Hematopoietic multipotent progenitor cell treated with erythropoietin and hydrocortisone succinate and interleukin-3 and kit ligand, for 4 days (in vitro differentiated cells): ENCODE measurements at regions not wholly inside any gene's neighbourhood (a gene's known extent, or its start where the extent isn't known, plus 50 kb on each side); places are given as distances from the start of the nearest gene placed in this dataset.

Experiments used
- DNase-seq: peaks from one replicate; pipeline ENCODE4 v3.0.0-alpha.2; 2015

DNA sequence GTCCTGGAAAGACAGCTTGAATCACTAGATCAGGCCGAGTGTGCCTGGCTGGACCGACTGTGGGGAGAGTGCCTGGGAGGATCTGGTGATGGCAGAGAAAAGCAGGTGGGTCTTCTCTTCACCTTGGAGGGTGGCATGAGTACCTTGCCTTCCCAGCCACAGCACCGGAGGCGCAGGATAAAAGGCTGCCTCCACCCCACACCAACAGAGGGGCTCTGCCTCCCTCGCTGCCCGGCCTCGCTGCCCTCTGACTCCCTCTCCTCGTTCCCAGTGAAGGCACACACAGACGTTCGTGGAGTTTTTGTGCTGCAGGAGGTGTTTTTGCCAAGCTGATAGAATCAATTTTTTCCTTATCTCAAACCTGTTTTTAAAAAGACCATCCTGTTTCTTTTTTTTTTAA is 71.4 kb upstream of the HAAO start:
- DNase-seq: no peak

- DNase-seq: no peak
These were observed 70.9 kb upstream of the HAAO start for GRCh38 chr2:42863320-42863719.

DNA sequence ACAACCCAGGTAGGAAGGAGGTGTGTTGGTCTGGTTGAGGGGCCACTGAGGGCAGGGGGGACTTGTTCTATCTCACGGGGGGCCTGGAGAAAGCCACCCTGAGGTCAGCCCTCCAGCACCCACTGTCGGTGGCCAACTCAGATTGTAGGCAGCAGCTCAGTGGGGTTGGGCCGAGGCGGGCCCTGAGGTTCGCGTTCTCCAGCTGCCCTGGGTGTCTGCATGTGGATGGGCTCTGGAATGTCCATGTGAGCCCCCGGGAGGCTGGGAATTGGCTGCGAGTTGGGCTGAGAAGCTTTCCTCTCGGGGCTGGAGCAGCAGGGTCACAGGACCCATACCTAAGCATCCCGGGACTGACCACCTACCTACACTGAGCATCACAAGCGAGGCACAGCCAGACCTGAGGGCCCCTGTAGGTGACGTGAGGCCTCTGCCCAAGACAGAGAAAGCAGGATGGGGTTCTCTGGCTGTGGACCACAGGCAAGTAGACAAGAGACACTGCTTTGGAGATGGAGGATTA is 70.3 kb upstream of the HAAO start:
- no peak for DNase-seq

DNA sequence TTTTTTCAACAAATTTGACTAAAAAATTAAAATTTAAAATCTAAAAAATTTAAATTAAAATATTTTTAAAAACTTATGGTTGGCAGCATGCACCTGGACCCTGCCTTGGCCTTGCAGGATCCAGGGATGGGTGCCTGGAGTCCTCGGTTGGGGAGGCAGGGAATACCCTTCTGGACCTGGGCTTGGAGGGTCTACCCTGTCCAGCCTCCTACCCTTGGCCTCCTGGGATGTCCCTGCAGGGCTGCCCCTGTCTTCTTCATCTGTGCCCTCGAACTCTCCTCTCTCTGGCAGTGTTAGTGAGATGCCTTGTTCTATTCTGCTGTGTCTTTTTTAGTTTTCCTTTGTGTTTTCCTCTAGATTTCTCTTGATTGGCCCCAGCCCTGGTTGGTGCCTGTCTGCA is 68.9 kb upstream of the HAAO start:
- DNase-seq: no peak

DNA sequence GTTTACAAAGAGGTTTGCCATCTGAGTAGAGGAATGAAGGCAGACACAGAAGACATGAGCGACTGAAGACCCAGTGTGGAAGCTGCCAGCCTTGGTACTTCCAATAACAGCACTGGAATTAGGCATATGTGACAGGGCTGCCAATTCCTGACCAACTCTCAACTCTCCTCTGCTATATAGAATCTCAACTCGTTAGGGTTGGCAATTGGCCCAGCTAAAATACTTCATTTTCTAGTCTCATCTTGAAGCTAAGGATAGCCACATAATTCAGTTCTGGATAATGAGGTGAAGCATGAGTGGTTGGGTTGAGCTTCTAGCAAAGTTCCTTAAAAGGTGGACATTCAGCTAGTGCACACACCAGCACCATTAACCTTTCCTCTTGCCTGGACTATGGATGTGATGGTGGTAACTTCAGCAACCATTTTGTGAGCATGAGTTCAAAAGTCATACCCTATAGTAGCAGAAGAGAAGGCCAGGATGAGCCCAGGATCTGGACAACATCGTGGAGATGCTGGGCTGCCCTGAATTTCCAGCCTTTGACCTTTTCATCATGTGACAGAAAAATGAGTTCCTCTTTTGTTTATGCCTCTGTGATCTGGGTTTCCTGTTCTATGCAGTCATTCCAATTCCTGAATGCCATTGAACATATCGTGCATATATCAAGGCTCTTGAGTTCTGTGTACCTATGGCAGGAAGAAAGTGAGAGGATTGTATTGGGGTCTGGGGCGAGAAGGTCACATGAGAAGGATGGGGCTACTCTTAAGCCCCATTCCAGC is 68.1 kb upstream of the HAAO start:
- DNase-seq: peak; percentile 25

GRCh38 chr2:42859791-42860190 is 67.4 kb upstream of the HAAO start:
- DNase-seq: peak; percentile 28

DNA sequence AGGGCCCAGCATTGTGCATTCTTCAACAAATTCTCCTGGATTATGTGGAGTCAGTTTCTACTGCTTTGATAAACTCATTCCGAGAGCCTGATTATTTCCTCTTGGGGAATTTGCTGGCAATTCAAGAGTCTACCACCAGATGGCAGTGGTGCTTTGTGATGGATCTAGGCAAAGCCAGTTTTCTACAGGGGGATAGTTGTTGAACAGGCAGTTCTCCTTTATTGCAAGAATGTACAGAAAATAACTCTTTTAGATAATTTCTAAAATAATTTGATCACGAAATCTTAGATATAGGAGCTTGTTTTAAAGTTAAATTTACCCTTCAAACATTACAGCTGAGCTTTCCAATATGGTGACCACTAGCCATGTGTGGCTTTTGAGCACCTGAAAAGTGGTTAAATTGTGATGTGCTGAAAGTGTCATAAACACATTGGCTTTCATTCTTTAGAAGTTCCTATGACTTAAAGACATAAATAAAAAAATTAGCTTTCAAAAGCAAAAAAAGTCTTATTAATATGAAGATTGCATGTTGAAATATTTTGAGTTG is 66.7 kb upstream of the HAAO start:
- DNase-seq: peak; percentile 94

- DNase-seq: no peak
These were observed 66.0 kb upstream of the HAAO start for GRCh38 chr2:42858140-42859005.

GRCh38 chr2:42856891-42857632 is 64.7 kb upstream of the HAAO start:
- no peak for DNase-seq

- no peak for DNase-seq
These were observed 63.9 kb upstream of the HAAO start for GRCh38 chr2:42856106-42856860.

DNA sequence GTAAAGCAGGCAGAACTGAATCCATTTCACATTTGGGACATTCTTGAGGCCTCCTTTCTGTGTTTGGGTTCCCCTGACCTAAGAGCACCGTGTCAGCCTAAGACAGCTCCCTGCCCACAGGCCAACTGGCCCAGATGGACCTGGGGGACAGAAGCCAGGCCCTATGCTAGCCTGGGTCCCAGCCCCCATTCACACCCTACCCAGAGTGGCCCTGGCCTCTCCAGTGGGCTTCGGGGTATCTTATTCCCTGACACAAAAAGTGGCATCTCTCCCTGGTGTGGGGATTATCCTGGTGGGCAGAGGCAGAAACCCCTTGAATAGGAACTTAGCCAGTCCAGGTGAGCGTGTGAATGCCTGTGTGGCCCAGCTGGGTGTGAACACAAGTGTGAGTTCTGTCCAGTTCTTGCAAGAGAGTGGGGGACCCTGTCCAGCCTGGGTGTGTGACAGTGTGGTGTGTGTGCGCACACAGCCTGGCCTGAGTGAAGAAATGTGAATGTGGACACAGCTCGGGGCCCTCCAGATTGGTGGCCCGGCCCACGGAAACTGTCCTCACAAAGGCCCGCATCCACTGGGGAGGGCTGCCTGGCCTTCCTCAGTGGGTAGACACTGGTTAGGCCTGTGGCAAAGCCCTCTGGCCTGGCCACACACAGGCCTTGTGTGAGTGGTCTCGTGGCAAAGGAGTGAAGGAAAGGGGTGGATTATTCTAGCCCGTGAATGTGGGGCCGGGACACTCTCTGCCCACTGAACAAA is 63.0 kb upstream of the HAAO start:
- DNase-seq: no peak

GRCh38 chr2:42854207-42854818 is 61.9 kb upstream of the HAAO start:
- no peak for DNase-seq

- DNase-seq: no peak
These were observed 61.3 kb upstream of the HAAO start for GRCh38 chr2:42853549-42854206.

DNA sequence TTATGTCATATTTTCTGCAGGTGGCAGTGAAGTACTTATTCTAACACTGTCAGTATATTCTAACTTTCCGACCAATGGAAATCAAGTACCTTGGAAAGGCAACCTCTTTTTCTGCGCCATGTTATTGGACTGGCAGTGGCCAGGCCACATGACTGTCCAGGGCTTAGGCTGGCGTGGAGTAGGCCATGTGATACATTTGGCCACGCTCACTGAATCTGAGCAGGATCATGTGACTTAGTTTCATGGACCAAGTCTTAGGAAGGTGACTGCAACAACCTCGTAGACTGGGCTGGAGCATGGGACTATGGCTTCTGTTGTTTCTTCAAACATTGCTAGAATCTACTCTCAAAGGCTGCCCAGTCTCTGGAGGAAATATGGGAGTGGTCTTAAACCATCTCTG is 60.4 kb upstream of the HAAO start:
- no peak for DNase-seq

DNA sequence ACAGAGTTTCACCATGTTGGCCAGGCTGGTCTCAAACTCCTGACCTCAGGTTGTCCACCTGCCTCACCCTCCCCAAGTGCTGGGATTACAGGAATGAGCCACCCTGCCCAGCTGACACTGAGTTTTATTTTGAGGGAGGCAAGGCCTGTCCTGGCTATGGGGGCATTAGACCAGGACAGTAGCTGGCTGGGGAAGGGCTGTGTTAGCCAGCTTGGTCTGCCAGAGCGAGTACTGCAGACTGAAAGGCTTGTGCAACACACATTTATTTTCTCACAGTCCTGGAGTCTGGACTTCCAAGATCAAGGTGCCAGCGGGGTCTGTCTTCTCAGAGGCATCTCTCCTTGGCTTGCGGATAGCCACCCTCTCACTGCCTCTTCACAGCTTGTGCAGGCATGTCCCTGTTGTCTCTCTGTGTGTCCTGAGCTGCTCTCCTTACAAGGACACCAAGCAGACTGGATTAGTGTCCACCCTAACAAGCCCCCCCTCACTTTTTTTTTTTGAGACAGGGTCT is 59.4 kb upstream of the HAAO start:
- no peak for DNase-seq

GRCh38 chr2:42851186-42851585 is 58.8 kb upstream of the HAAO start:
- DNase-seq: no peak

GRCh38 chr2:42850016-42850805 is 57.8 kb upstream of the HAAO start:
- DNase-seq: no peak

- no peak for DNase-seq
These were observed 56.9 kb upstream of the HAAO start for GRCh38 chr2:42849311-42849710.

DNA sequence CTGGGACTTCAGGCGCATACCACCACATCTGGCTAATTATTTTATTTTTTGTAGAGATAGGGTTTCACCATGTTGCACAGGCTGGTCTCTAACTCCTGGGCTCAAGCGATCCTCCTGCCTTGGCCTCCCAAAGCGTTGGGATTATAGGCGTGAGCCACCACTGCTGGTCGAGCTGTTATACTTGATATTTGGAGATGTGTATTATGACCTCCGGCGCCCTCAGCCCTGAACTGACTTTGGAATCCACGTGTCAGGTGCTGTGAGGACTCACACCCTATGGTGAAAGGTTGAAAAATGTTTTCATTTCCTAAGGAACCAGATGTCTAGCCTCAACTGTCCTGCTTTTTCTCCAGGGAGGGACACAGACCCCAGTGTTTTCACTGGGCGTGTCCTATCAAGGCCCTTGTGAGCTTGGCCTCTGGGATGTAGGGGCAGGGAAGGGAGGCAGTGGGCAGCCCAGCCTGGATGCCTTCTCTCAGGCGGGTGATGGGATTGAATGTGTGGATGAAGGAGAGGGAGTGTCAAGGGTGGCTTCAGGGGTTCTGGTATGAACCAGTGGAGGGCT is 56.4 kb upstream of the HAAO start:
- no peak for DNase-seq
